GM12878 (cell line): ENCODE measurements at regions not wholly inside any gene's neighbourhood (a gene's known extent, or its start where the extent isn't known, plus 50 kb on each side); places are given as distances from the start of the nearest gene placed in this dataset.

Source experiments
- ATAC-seq: fragments of 200-7000 bp; cut with Tn5 transposase; 3 replicates; pipeline ENCODE4 v1.9.1; 2020; ENCODE audit warnings: mild to moderate bottlenecking, moderate library complexity
- BruUV-seq: library from RNA; stranded (reverse); fragments of 400-500 nt; replicated peaks from 2 replicates; lab custom pipeline; 2021; lab: Mats Ljungman, UMichigan
- CTCF ChIA-PET: fragments of 300-600 bp; sonication (Branson Sonifier 250); formaldehyde crosslinking; extraction: SDS; loops from one replicate; lab custom pipeline; 2021; ENCODE audit warnings: inconsistent platforms; lab: Yijun Ruan, JAX
- POLR2A ChIA-PET: fragments of 350-600 bp; formaldehyde crosslinking; extraction: SDS; loops from one replicate; lab custom pipeline; 2021; ENCODE audit warnings: inconsistent platforms; lab: Charles Lee
- RAD21 ChIA-PET: fragments of 300-600 bp; sonication (Branson Sonifier 250); formaldehyde crosslinking; loops from one replicate; lab custom pipeline; 2023; ENCODE audit warnings: antibody characterized with exemption; ENCODE audit not compliant: unreplicated experiment; lab: Charles Lee
- SMC1A ChIA-PET: fragments of 300-600 bp; sonication (Branson Sonifier 250); formaldehyde crosslinking; loops from one replicate; lab custom pipeline; 2023; ENCODE audit not compliant: unreplicated experiment, uncharacterized antibody; lab: Charles Lee
- DNase-seq: peaks from one replicate; pipeline ENCODE4 v3.0.0-alpha.2; 2011; ENCODE audit warnings: low read depth, low spot score
- FAIRE-seq: peaks from 3 replicates; lab custom pipeline; 2011; peaks lifted over from hg19 to GRCh38; lab: Jason Lieb, UNC
- H2AFZ ChIP-seq: 2 replicates; pipeline ENCODE4 v1.6.0; 2011; ENCODE audit warnings: low read depth, low read length, control low read depth; ENCODE audit not compliant: control insufficient read depth
- H3K27ac ChIP-seq: 2 replicates; pipeline ENCODE4 v1.5.1; 2011; ENCODE audit warnings: control low read depth; ENCODE audit not compliant: control insufficient read depth, insufficient read depth
- H3K27me3 ChIP-seq, 2 experiments: replicated peaks in 1 of 2; 2 replicates each; pipeline versions ENCODE4 v1.6.0 to v1.6.1; 2011; ENCODE audit warnings: low read length in 1 of 2; ENCODE audit not compliant: control insufficient read depth in 2 of 2, insufficient read depth in 2 of 2
- H3K36me3 ChIP-seq, 2 experiments: 2 replicates each; pipeline ENCODE4 v1.5.1; 2011; ENCODE audit warnings: low read length in 1 of 2; ENCODE audit not compliant: control insufficient read depth in 2 of 2, insufficient read depth in 2 of 2
- H3K4me1 ChIP-seq: 2 replicates; pipeline ENCODE4 v1.6.1; 2011; ENCODE audit warnings: mild to moderate bottlenecking, low read length, moderate library complexity, mixed read lengths; ENCODE audit not compliant: control insufficient read depth, insufficient read depth
- H3K4me2 ChIP-seq: 2 replicates; pipeline ENCODE4 v1.6.0; 2011; ENCODE audit warnings: control low read depth; ENCODE audit not compliant: control insufficient read depth, insufficient read depth
- H3K4me3 ChIP-seq: fragments of 200-600 bp; sonication (generic); 2 replicates; pipeline ENCODE4 v1.5.1; 2016
- H3K79me2 ChIP-seq: 2 replicates; pipeline ENCODE4 v1.6.0; 2011; ENCODE audit warnings: low read length; ENCODE audit not compliant: control insufficient read depth, insufficient read depth
- H3K9ac ChIP-seq: 2 replicates; pipeline ENCODE4 v1.8.0; 2011; ENCODE audit warnings: low read length, control low read depth, mixed read lengths; ENCODE audit not compliant: control insufficient read depth, insufficient read depth
- H3K9me3 ChIP-seq: replicated peaks from 3 replicates; pipeline ENCODE4 v1.5.1; 2011; ENCODE audit warnings: mild to moderate bottlenecking, low read length; ENCODE audit not compliant: control insufficient read depth, insufficient read depth
- H4K20me1 ChIP-seq: 2 replicates; pipeline ENCODE4 v1.6.0; 2011; ENCODE audit not compliant: control insufficient read depth, insufficient read depth
- CBX5 ChIP-seq: sonication (generic); IDR thresholded peaks from 2 replicates; pipeline ENCODE4 v1.6.1; 2016; ENCODE audit warnings: low read depth, moderate library complexity, mild to moderate bottlenecking, inconsistent platforms
- NFYB ChIP-seq: IDR thresholded peaks from 2 replicates; pipeline ENCODE4 v1.6.1; 2011; ENCODE audit warnings: low read depth, mild to moderate bottlenecking, low read length, improper control_type of control experiment, moderate library complexity; ENCODE audit not compliant: insufficient read depth
- POLR2A ChIP-seq: IDR thresholded peaks from 2 replicates; pipeline ENCODE4 v1.6.1; 2011; ENCODE audit warnings: low read depth, mild to moderate bottlenecking, low read length
- TARDBP ChIP-seq: IDR thresholded peaks from 2 replicates; pipeline ENCODE4 v1.6.1; 2016; ENCODE audit warnings: borderline replicate concordance
- ZNF687 ChIP-seq: fragments of 450-650 bp; IDR thresholded peaks from 2 replicates; pipeline ENCODE4 v1.6.1; 2017; ENCODE audit warnings: mild to moderate bottlenecking, moderate library complexity
- WGBS: methylation state at CpG from one replicate; pipeline ENCODE4 v1.1.6; 2016; ENCODE audit warnings: low lambda C conversion rate; ENCODE audit not compliant: insufficient replicate concordance, insufficient coverage; ENCODE audit errors: missing lambda C conversion rate; 5-methylcytosine and 5-hydroxymethylcytosine counted together
- in situ Hi-C: fragments of 300-500 bp; cut with MboI; formaldehyde crosslinking; loops from 9 replicates; pipeline ENCODE4 v1.14.3; 2018; ENCODE audit warnings: mixed read lengths
- intact Hi-C: fragments of 100-400 bp; cut with micrococcal nuclease; formaldehyde crosslinking; loops from one replicate; pipeline ENCODE4 v1.14.2; 2022; ENCODE audit not compliant: unreplicated experiment

GRCh38 chr11:129291546-129291945 is 84.1 kb upstream of the BARX2 start (continued):
- TF ChIP-seq ZNF687 (no peak), NFYB (no peak)

GRCh38 chr11:129290966-129291365 is 84.7 kb upstream of the BARX2 start:
- Histone ChIP-seq H3K9ac (no peak overlapping the region), H3K4me2 (no peak overlapping the region), H3K79me2 (no peaks in the 10 kb centered on the region), H3K36me3 (no peaks in the 10 kb centered on the region), H4K20me1 (no peaks in the 10 kb centered on the region), H3K4me1 (no peaks in the 10 kb centered on the region), H3K9me3 (no peaks in the 10 kb centered on the region), H2AFZ (no peak overlapping the region), H3K27me3 (no peaks in the 10 kb centered on the region), H3K4me3 (no peak overlapping the region), H3K27ac (no peak overlapping the region)
- BruUV-seq: no TSS peak
- intact Hi-C loops: no loop called here
- ChIA-PET RAD21 (no interaction called here), CTCF (no interaction called here), SMC1A (no interaction called here), POLR2A (no interaction called here)
- FAIRE-seq (no peak), ATAC-seq (no peak), DNase-seq (no peak)
- TF ChIP-seq TARDBP (no peak), POLR2A (no peak), CBX5 (no peak)
- WGBS: 15% methylated on average over 7 of the region's 7 CpGs
- in situ Hi-C loops: no loop called here
